Kidney glomerular epithelial cell (primary cell): ENCODE measurements at regions not wholly inside any gene's neighbourhood (a gene's known extent, or its start where the extent isn't known, plus 50 kb on each side); places are given as distances from the start of the nearest gene placed in this dataset.
"Not testable (repeated sequence)": the region's sequence is repeated elsewhere in the genome, so short reads cannot be mapped to it uniquely, and the experiment has no call there.

Experiments used
- DNase-seq: peaks from one replicate; lab custom pipeline; 2025; lab: John Stamatoyannopoulos, UW

DNA sequence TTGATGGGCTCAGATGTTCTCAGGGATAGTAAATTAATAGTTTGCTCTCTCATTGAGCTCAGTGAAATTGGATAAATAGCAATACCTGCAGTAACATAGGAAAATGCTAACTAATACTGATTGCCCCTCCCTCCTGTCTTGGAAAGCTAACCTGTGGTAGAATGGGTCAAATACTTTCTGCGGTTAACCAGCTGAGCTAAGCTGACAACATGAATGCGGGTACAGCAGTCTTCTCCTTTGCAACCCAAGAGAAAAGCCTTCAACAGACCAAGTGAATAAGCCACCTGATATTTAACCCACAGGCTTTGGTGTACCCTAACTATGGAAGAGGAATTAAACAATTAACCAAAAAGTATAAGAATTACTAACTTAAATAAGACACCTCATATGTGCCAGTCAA is 408.3 kb upstream of the MAF start:
- no peak for DNase-seq

GRCh38 chr16:80007231-80007630 is 406.7 kb upstream of the MAF start:
- DNase-seq = no peak

DNA sequence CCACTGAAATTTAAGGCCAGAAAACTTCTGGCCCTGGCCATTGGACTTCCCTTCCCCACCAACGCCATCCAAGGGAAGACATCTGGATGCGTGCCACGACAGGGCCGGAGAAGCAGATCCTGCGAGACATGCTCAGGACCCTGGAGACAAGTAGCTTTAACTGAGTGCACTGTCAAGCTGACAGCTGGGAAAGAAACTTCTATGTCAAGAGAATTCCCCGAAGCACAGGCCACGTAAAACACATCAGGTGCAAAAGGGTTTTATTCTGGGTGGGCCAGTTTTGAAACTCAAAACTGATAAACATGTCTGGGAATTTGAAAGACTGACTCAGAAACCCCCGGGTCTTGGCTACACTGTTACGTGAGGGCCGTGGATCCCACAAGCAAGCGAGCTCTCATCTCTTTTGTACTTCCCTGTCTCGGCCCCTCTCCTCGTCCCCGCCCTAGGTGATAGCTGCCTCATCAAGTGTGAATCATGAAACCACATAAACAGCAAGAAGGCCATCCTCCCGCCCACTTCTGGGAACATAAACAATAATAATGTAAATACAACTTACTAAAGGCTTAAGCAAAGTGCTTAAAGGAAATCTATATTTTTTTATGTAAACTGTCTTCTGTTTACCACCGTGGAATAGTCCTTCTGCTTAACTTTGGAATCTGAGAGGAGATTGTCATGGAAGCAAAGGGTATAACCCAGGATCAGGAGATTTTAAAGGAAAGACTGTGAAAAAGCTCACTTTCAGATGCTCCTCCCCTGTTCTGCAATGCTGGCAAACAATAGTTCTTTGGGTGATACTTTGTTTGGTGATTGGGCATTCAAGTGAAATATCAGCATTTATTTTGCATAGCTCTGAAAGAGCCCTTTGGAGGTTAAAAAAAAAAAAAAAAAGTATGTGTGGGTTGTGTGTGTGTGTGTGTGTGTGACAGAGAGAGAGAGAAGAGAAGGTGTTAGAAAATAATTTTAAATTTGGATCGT is 406.0 kb upstream of the MAF start:
- DNase-seq = no peak

DNA sequence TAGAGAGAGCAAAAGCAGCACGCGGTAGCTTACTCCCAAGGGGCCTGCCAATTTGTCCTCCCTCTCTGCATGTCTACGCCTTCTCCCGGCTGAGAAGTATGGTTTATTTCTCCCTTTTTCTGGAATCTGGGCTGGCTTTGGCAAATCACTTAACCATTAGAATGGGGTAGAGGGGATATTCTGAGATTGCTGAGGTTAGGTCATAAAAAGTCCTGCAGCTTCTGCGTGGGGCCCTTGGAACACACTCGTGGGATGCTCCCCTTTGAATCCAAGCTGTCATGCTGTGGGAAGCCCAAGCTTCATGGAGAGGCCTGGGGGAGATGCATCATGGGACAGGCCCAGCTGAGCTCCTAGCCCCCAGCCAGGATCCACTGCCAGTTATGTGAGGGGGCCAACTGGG is 403.6 kb upstream of the MAF start:
- no peak for DNase-seq

- DNase-seq = no peak
These were observed 401.7 kb upstream of the MAF start for GRCh38 chr16:80002261-80002660.

GRCh38 chr16:79998143-79998542 is 397.6 kb upstream of the MAF start:
- DNase-seq = no peak

DNA sequence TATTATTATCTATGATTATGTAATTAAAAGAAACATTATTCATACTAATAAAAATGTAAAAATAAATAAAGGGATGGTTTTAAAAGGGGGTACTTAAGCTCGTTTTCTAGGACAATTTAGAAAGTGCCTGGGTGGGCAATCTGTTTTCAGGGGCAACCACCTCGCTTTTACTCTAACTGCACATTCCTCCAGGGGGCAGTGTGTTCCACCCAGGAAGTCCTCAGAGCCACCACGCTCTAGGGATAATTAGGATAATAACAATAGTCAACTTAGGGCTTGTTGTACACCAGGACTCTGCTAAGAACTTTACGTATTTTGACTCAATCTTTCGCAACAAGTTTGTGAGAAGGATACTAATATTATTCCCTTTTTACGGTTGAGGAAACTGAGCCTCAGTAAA is 396.7 kb upstream of the MAF start:
- DNase-seq = no peak

GRCh38 chr16:79996321-79996720 is 395.8 kb upstream of the MAF start:
- DNase-seq = no peak

DNA sequence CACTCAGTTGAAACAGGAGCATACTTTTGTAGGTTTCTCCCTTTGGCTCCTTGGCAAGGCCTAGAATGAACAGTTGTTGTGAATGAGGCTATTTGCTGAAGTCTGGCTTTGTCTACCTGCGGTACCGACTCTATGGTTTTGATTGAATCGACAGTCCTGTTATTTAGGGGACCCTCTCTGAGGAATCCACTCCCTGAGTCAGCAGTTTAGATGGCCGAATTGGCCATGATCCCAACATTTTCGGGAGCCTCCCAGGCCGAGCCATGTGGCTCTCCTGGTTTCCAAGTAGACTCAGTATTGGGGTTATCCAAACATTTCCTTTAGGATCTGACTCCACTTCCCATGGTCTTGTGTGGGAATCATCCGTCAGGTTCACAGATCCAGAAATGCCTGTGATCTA is 394.8 kb upstream of the MAF start:
- DNase-seq = no peak

GRCh38 chr16:79994418-79994817 is 393.9 kb upstream of the MAF start:
- DNase-seq = no peak

DNA sequence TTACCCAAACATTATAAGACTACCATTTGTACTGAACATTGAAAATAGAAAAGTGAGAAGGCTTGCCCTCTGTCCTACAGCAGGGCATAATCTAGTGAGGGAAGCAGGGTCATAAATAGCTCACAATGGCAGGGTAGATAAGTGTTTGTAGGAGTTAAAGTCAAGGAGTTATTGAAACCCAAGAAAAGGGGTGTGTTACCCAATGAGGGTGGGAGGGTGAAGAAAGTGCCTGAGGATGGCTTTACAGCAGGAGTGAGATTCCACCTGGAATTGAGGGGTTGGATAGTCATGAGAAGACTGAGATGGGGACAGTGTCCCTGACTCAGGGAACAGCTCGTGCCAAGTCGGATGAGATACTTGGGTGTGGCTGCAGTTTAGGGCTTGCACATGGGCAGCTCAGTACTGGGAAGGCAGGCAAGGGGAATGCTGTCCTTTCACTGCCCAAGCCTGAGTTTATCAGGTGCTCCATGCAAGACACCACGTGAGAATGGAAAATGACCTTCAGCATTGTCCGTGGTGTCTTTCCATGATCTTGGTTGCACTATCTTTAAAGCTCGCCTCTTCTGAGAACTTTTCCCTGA is 393.2 kb upstream of the MAF start:
- DNase-seq = no peak

DNA sequence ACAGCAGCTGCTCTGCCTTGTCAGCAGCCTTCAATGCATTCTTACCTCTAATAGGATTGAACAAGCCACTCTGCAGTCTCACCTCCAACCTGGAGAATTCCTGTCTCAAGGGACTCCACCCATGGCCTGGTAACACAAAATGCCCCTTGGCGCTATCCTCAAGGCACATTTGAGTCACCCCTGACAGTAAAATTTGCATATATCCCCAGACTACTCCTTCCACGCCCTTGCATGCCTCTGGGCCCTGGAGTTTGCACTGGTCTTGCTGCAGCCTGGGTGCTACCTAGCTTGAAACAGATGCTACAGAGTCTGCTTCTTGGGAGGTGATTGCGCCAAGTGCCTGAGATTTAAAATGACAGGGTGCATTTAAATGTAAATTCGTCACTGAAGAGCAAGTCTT is 391.4 kb upstream of the MAF start:
- DNase-seq = no peak

DNA sequence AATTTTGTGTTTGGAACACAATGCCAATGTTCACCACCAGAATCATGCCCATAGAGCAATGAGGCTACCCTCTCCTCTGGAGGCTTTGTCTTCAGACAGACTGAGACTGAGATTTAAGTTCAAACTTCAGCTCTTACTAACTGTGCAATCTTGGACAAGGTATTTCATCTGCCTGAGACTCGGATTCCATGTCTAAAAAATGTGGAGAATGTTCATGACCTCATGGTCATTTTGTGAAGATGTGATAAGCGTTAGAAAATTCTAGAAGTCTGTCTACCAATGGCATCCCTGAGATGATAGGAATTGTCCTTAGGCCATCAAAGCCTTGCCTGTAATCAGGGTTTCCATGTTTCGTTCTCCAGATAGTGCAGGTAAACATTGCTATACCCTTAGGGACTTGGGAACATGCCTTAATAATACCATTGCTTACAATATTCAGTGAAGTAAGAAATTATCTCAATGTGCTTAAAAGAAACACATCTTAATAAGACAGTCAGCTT is 388.2 kb upstream of the MAF start:
- peak; percentile 18 for DNase-seq

DNA sequence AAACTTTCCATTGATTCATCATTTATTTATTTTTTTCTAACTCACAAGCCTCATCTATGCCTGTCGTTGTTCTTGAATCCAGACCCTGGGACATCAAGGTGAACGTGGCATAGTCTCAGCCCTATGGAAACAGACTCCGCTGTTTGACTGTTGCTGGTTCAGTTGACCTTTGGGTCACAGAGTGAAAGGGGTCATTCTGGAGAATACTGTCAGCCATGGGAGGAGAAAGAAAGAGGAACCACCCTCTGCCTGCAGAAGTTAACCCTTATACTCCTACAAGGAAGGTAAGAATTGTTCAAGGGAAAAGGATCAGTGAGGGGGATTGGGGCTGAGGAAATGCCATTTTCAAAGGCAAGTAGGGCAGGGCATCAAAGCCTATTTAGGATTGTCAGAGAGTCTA is 387.6 kb upstream of the MAF start:
- no peak for DNase-seq

DNA sequence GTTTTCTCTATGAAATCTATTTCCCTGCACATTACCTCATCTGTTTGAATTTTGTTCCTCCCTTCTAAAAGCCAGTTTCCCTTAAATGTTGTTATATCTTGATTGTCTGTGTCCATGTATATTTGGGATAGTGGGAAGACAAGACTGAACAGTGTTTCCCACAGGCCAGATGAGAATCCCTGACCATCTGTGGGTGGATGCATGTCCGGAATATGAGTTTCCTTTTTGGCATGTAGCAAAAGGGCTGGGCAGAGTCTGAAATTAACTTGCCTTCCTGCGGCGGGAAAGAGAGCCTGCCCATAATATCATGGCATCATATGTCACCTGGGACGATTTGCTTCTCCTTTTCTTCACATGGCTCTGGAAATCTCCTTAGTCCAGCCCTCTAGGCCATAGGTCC is 385.8 kb upstream of the MAF start:
- no peak for DNase-seq

- DNase-seq = no peak
These were observed 385.1 kb upstream of the MAF start for GRCh38 chr16:79985606-79986005.

GRCh38 chr16:79984149-79984548 is 383.6 kb upstream of the MAF start:
- DNase-seq = not testable (repeated sequence)

GRCh38 chr16:79982862-79983261 is 382.3 kb upstream of the MAF start:
- DNase-seq = no peak

DNA sequence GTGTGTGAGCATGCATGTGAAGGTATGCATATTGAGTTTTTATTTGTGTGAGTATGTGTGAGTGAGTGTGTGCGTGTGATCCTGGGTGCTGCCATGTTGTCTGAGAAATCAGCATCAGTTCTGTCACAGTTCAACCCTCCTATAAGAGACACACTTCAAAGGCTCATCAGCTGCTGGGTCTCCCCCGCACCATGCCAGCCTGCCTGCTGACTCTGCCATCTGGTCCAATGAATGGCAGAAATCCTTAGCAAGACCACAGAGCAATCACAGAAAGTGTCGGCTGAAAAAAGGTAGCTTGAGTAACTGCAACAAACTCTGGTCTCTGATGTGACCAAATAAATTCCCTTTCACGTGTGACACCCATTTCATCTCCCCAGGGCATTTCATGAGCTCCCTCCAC is 381.8 kb upstream of the MAF start:
- DNase-seq = no peak

DNA sequence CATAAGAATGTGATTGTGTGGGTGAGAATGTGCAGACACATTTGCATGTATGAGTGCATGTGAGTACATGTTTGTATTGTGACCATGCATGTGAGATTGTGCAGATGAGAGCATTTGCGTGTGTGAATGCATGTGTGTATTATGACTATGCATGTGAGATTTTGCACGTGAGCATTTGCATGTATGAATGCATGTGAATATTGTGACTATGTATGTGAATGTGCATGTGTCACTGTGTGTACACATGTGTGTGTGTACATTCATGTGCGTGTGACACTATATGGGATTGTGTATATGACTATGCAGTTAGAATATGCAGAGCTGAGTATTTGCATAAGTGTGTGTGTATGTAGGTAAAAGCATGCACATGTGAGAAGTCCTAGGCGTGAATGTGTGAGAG is 381.3 kb upstream of the MAF start:
- no peak for DNase-seq

DNA sequence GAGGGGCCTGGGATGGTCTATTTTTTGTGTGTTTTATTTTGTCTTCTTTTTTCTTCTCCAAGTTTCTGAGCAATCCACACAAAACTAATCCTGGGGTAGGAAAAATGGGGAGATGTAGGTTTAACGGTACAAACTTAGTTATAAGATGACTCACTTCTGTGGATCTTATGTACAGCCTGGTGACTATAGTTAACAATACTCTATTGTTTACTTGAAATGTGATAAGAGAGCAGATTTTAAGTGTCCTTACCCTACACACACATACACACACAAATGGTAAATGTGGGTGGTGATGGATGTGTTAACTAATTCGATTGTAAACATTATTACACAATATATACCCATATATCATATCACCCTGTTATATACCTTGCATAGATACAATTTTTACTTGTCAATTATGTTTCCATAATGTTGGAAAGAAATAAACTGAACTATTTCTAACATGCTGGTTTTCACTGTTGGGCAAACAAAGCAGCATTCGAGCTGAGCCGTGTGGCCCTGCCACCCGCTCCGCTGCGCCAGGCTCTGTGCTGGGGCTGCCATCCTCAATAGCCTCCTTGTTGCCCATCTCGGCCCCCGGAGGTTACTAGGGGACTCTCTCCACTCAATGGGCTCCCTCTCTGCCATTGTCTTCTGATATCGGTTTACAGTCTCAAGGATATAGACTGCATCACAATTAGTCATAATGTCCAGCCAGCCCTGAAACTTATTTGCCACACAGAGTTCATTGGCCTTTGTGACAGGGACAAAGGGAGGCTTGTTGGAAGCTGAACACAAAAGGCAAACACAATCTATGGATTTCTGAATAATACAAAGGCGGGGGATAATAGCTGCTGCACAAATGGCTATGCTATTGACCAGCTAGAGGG is 380.3 kb upstream of the MAF start:
- DNase-seq = no peak
